ENCODE measurements at regions not wholly inside any gene's neighbourhood (a gene's known extent, or its start where the extent isn't known, plus 50 kb on each side); places are given as distances from the start of the nearest gene placed in this dataset.

GRCh38 chr13:86554066-86554465 lies 754.8 kb upstream of the SLITRK6 start:
- DNase-seq (ENCODE audit: low read depth, low spot score) (no peak), ATAC-seq (no peak)
- in situ Hi-C loops (cut with HindIII; ENCODE audit: low pct_unique_long_range_greater_than_20kb, low sequenced_read_pairs) (no loop called here), intact Hi-C loops (cut with micrococcal nuclease; ENCODE audit: unreplicated experiment) (no loop called here)
- H3K36me3 ChIP-seq (ENCODE audit: control insufficient read depth, insufficient read depth, low read length) = no peaks in the 10 kb centered on the region
- no peak overlapping the region for H3K4me3 ChIP-seq (ENCODE audit: low read depth in 2 of 2, low read length in 2 of 2)
- CTCF ChIA-PET = no interaction called here
- BruUV-seq (replicated peaks) = no TSS peak
- H3K27me3 ChIP-seq (ENCODE audit: control insufficient read depth, insufficient read depth, low read length) = no peaks in the 10 kb centered on the region
- no peaks in the 10 kb centered on the region for H3K9me3 ChIP-seq (ENCODE audit: control insufficient read depth, insufficient read depth, low read depth, low read length)
- no peaks in the 10 kb centered on the region for H3K4me1 ChIP-seq (ENCODE audit: control insufficient read depth, insufficient read depth, low read length)
- H3K27ac ChIP-seq (ENCODE audit: low read length) = no peak overlapping the region
- POLR2A ChIA-PET = no interaction called here
- TF ChIP-seq, protein P1, sequence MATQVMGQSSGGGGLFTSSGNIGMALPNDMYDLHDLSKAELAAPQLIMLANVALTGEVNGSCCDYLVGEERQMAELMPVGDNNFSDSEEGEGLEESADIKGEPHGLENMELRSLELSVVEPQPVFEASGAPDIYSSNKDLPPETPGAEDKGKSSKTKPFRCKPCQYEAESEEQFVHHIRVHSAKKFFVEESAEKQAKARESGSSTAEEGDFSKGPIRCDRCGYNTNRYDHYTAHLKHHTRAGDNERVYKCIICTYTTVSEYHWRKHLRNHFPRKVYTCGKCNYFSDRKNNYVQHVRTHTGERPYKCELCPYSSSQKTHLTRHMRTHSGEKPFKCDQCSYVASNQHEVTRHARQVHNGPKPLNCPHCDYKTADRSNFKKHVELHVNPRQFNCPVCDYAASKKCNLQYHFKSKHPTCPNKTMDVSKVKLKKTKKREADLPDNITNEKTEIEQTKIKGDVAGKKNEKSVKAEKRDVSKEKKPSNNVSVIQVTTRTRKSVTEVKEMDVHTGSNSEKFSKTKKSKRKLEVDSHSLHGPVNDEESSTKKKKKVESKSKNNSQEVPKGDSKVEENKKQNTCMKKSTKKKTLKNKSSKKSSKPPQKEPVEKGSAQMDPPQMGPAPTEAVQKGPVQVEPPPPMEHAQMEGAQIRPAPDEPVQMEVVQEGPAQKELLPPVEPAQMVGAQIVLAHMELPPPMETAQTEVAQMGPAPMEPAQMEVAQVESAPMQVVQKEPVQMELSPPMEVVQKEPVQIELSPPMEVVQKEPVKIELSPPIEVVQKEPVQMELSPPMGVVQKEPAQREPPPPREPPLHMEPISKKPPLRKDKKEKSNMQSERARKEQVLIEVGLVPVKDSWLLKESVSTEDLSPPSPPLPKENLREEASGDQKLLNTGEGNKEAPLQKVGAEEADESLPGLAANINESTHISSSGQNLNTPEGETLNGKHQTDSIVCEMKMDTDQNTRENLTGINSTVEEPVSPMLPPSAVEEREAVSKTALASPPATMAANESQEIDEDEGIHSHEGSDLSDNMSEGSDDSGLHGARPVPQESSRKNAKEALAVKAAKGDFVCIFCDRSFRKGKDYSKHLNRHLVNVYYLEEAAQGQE (IDR thresholded peaks at IDR 0.05; ENCODE audit: insufficient read depth in 1 of 2, low read depth in 2 of 2, low read length in 1 of 2) = no peak

DNA sequence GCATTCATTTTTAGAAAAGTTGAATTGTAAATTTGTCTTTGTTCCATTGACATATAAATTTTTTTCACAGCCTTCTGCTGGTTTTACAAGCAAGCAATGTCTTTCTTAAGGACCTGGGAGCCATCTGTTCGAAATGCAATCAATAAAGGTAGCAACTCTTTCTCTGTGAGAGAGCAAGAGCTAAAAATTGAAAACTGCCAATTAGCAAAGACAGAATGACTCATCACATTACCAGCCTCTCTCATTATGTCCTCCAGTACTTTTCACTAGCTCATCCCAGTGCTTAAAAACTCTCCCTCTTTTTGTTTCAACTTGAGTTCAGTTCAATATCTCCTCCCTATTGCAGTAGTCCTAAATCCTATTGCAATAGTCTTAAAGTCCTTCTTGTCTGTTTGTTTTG lies 760.7 kb upstream of the SLITRK6 start:
- ChIA-PET CTCF (no interaction called here), POLR2A (no interaction called here)
- ATAC-seq (no peak), DNase-seq (ENCODE audit: low read depth, low spot score) (no peak)
- BruUV-seq (replicated peaks) = no TSS peak
- intact Hi-C loops (cut with micrococcal nuclease; ENCODE audit: unreplicated experiment) (no loop called here), in situ Hi-C loops (cut with HindIII; ENCODE audit: low pct_unique_long_range_greater_than_20kb, low sequenced_read_pairs) (no loop called here)
- Histone ChIP-seq H3K4me1 (ENCODE audit: control insufficient read depth, insufficient read depth, low read length) (no peaks in the 10 kb centered on the region), H3K27ac (ENCODE audit: low read length) (no peak overlapping the region), H3K9me3 (ENCODE audit: control insufficient read depth, insufficient read depth, low read depth, low read length) (no peaks in the 10 kb centered on the region), H3K4me3 (ENCODE audit: low read depth in 2 of 2, low read length in 2 of 2) (no peak overlapping the region), H3K27me3 (ENCODE audit: control insufficient read depth, insufficient read depth, low read length) (no peaks in the 10 kb centered on the region), H3K36me3 (ENCODE audit: control insufficient read depth, insufficient read depth, low read length) (no peaks in the 10 kb centered on the region)
- no peak for TF ChIP-seq TCF7L2 (IDR thresholded peaks at IDR 0.05; ENCODE audit: low read depth, low read length)
- no peak for TF ChIP-seq SIN3A (IDR thresholded peaks at IDR 0.05; ENCODE audit: borderline replicate concordance, insufficient read depth, low read depth, low read length)
- TF ChIP-seq, protein P1 (IDR thresholded peaks at IDR 0.05; ENCODE audit: insufficient read depth in 1 of 2, low read depth in 2 of 2, low read length in 1 of 2) = no peak
- TF ChIP-seq, protein P2, sequence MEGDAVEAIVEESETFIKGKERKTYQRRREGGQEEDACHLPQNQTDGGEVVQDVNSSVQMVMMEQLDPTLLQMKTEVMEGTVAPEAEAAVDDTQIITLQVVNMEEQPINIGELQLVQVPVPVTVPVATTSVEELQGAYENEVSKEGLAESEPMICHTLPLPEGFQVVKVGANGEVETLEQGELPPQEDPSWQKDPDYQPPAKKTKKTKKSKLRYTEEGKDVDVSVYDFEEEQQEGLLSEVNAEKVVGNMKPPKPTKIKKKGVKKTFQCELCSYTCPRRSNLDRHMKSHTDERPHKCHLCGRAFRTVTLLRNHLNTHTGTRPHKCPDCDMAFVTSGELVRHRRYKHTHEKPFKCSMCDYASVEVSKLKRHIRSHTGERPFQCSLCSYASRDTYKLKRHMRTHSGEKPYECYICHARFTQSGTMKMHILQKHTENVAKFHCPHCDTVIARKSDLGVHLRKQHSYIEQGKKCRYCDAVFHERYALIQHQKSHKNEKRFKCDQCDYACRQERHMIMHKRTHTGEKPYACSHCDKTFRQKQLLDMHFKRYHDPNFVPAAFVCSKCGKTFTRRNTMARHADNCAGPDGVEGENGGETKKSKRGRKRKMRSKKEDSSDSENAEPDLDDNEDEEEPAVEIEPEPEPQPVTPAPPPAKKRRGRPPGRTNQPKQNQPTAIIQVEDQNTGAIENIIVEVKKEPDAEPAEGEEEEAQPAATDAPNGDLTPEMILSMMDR (IDR thresholded peaks at IDR 0.05) = no peak
- TF ChIP-seq POLR2AphosphoS5 (IDR thresholded peaks at IDR 0.05; ENCODE audit: low read depth, low read length) = no peak
